HUES48 (cell line): ENCODE measurements at regions not wholly inside any gene's neighbourhood (a gene's known extent, or its start where the extent isn't known, plus 50 kb on each side); places are given as distances from the start of the nearest gene placed in this dataset.

Source experiments
- H3K27ac ChIP-seq: one replicate; pipeline ENCODE4 v1.7.0; 2013; ENCODE audit warnings: low read depth, low read length, inconsistent platforms
- H3K27me3 ChIP-seq: 2 replicates; pipeline ENCODE4 v1.6.1; 2013; ENCODE audit warnings: mild to moderate bottlenecking, low read length; ENCODE audit not compliant: control insufficient read depth, insufficient read depth
- H3K36me3 ChIP-seq: 2 replicates; pipeline ENCODE4 v1.6.1; 2013; ENCODE audit warnings: low read length; ENCODE audit not compliant: control insufficient read depth, insufficient read depth
- H3K4me1 ChIP-seq: 2 replicates; pipeline ENCODE4 v1.6.1; 2013; ENCODE audit warnings: mild to moderate bottlenecking, low read length; ENCODE audit not compliant: control insufficient read depth, insufficient read depth
- H3K4me3 ChIP-seq: 2 replicates; pipeline ENCODE4 v1.5.1; 2013; ENCODE audit warnings: mild to moderate bottlenecking, low read depth, low read length
- H3K9ac ChIP-seq: 2 replicates; pipeline ENCODE4 v1.6.1; 2013; ENCODE audit warnings: mild to moderate bottlenecking, low read depth, low read length, moderate library complexity
- H3K9me3 ChIP-seq: 2 replicates; pipeline ENCODE4 v1.6.1; 2013; ENCODE audit warnings: low read length; ENCODE audit not compliant: control insufficient read depth, insufficient read depth

DNA sequence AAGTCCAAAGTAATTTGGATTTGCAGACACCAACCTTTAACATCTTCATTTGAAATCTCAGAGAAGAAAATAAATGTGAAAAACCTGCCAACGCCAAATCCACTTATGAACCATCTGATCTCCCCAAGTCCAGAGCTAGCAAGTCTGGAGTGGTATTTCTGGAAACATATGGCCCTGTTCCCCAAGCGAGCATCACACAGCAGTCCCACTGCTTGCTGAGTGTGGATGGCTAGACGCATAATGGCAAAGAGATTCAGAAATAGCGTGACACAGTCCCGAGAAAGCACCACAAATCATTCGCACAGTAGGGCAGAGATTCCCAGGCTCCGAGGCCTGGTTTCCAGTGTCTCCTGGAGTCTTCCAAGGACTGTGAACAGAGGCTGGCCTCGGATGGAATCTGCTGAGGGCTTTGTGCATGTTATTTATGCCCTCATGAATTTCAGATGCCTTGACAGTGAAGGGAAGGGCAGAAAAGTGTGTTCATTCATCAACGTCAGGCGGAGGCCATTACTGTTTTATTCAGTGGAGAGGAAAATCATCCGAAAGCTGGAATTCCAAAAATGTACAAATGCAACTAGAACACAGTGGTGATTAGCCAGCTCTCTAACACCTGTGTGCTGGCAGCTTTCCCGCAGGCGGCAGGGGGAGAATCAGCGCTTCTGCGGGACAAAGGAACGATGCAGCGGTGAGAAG, 417.0 kb downstream of the EIPR1 start:
- Histone ChIP-seq H3K36me3 (no peaks in the 10 kb centered on the region), H3K4me1 (no peaks in the 10 kb centered on the region), H3K27ac (no peak overlapping the region), H3K9ac (no peak overlapping the region), H3K27me3 (no peaks in the 10 kb centered on the region), H3K4me3 (no peak overlapping the region), H3K9me3 (no peaks in the 10 kb centered on the region)

DNA sequence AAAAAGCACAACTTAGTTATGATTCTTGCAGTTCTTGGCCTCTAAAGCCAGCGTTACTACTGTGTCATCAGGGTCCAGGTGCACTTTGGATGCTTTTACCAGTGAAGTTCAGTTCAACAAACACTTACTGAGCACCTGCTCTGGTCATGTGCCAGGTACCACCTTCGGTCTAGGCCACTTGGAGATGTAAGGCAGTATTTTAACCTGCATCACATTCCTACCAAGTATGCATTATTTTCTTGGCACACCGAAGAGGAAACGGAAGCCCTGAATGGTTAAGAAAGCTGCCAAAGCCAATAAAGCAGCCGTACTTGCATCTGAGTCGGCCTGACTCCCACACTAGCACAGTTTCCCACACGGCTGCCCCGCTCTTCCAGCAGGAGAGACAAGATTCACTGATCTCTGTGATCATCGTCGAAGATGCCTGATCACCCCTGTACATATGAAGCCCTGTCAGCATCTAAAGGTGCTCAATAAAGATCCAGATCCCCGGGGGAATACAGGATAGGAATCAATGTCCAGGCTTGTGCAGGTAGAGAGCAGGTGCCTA, 427.1 kb downstream of the EIPR1 start:
- H3K4me3 ChIP-seq: no peak overlapping the region
- H3K4me1 ChIP-seq: no peaks in the 10 kb centered on the region
- H3K27ac ChIP-seq: no peak overlapping the region
- no peaks in the 10 kb centered on the region for H3K27me3 ChIP-seq
- H3K9ac ChIP-seq: no peak overlapping the region
- no peaks in the 10 kb centered on the region for H3K9me3 ChIP-seq
- no peaks in the 10 kb centered on the region for H3K36me3 ChIP-seq

DNA sequence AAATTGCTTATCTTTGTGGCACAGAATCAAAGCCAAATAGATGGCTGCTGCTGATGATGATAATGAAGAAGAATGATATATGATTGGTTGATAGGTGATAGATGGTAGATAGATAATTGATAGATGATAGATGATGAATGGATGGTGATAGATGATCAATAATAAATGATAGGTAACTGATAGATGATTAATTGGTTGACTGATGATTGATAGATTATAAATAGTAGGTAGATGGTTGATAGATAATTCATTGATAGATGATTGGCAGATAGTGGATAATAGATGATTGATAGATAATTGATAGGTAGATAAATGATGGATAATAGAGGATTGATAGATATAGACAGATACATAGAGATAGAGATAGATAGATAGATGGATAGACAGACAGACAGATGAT, 430.2 kb downstream of the EIPR1 start:
- no peaks in the 10 kb centered on the region for H3K27me3 ChIP-seq
- no peaks in the 10 kb centered on the region for H3K4me1 ChIP-seq
- H3K9me3 ChIP-seq: no peaks in the 10 kb centered on the region
- no peak overlapping the region for H3K27ac ChIP-seq
- H3K9ac ChIP-seq: no peak overlapping the region
- H3K4me3 ChIP-seq: no peak overlapping the region
- no peaks in the 10 kb centered on the region for H3K36me3 ChIP-seq

DNA sequence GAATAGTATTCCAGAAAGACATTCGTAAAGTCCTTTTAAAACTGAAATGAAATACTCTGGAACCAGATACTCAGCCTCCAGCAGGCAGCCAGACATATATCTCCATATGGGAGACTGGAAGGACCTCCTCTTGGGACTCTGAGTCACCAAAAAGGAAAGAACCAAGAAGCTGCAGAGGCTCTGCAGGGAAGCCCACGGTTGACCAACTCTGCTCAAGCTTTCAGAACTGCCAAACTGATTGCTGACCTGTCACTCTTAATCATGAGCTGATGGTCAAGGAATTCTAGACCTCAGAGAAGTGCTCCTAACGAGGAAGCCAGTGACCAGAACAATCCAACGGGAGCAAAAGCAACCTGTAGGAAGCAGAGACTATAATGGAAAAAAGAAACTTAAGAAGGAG, 434.7 kb downstream of the EIPR1 start:
- H3K4me1 ChIP-seq: no peaks in the 10 kb centered on the region
- H3K9me3 ChIP-seq: no peaks in the 10 kb centered on the region
- H3K36me3 ChIP-seq: no peaks in the 10 kb centered on the region
- no peak overlapping the region for H3K9ac ChIP-seq
- no peaks in the 10 kb centered on the region for H3K27me3 ChIP-seq
- H3K4me3 ChIP-seq: no peak overlapping the region
- no peak overlapping the region for H3K27ac ChIP-seq

DNA sequence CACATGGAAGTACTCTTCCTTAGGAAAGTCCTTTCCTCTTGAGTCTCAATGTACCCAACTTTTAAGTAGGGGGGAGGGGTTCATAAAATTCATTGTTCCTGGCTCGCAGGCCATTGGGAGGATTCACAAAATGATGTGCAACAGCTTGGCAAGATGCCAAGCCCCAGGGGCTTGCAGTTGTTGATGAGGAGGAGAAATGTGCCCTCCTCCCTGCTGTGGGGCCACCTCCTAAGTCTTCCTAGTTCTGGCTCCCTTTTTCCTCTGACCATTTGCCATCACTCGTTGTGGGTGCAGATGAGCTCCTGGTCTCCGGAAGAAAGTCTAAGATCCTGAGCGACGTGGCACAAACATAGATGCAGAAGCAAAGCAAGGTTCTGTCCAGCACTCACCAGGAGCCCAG, 435.4 kb downstream of the EIPR1 start:
- Histone ChIP-seq H3K9me3 (peaks cover 4% of the 10 kb centered on the region; the same call in 1 of the 2 replicates), H3K36me3 (no peaks in the 10 kb centered on the region), H3K9ac (no peak overlapping the region), H3K4me3 (no peak overlapping the region), H3K27me3 (no peaks in the 10 kb centered on the region), H3K27ac (no peak overlapping the region), H3K4me1 (no peaks in the 10 kb centered on the region)

DNA sequence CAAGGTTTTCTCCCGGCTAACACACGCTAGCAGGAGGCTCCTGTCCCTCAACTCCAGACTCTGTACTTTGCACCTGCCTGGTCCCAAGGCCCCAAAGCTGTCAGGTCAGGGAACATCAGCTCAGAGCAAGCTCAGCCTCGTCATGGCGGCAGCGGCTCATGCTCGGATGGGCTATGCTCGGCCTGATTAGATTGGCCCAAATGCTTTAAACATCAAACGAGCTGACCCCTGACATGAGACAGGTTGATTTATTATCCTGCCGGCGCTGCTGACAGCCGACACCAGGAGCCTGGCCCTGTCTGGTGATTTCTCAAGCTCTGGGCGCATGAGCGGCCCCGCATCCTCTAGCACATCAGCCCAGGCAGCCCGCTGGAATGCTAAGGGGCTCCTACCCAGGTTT, 436.4 kb downstream of the EIPR1 start:
- no peak overlapping the region for H3K4me3 ChIP-seq

DNA sequence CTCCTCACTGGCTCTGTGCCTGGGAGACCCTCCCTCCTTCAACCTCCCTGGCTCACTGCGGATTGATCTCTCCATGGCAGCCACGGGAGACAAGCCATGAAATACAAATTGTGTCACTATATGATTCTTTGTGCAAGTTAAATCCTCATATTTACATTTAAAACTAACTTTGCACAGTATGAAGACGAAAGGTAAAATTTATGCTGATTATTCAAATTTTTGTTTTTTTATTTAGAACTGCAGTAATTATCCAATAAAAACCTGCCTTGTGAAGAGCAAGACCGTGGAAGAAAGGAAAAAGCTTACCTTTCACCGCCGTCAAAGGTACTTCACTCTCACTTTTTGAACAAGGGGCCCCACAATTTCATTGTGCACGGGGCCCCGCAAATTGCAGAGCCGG, 436.9 kb downstream of the EIPR1 start:
- Histone ChIP-seq H3K36me3 (no peaks in the 10 kb centered on the region), H3K27me3 (no peaks in the 10 kb centered on the region)

More for the DNA sequence above, 436.4 kb downstream of the EIPR1 start:
- no peak overlapping the region for H3K27ac ChIP-seq
- no peaks in the 10 kb centered on the region for H3K27me3 ChIP-seq
- peaks cover 5% of the 10 kb centered on the region; the same call in 1 of the 2 replicates for H3K9me3 ChIP-seq
- no peaks in the 10 kb centered on the region for H3K4me1 ChIP-seq
- H3K9ac ChIP-seq: no peak overlapping the region
- no peaks in the 10 kb centered on the region for H3K36me3 ChIP-seq

DNA sequence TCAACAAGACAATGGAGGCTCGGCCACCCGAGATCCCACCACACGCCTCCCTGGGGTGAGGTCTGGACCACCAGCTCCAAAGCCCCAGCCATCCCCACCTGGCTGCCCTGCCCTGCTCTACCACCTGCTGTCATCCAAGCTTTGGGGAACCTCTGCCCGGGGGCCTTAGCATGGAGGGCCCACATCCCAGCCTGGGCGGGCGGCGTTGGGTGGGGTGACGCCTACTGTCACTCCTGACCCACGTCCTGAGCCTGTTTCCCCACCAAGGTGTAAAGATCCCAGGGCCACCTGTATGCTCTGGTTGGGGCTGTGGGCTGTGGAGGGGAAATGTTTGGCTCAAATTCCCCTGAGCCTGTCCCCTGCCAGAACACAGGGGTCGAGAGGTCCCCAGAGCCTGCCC, 437.6 kb downstream of the EIPR1 start:
- H3K36me3 ChIP-seq: no peaks in the 10 kb centered on the region
- no peak overlapping the region for H3K4me3 ChIP-seq
- H3K4me1 ChIP-seq: no peaks in the 10 kb centered on the region
- no peaks in the 10 kb centered on the region for H3K27me3 ChIP-seq
- H3K9me3 ChIP-seq: peaks cover 5% of the 10 kb centered on the region; the same call in 1 of the 2 replicates
- no peak overlapping the region for H3K27ac ChIP-seq
- no peak overlapping the region for H3K9ac ChIP-seq

More for the DNA sequence above, 436.9 kb downstream of the EIPR1 start:
- H3K27ac ChIP-seq: no peak overlapping the region
- H3K4me1 ChIP-seq: no peaks in the 10 kb centered on the region
- H3K4me3 ChIP-seq: no peak overlapping the region
- H3K9me3 ChIP-seq: peaks cover 5% of the 10 kb centered on the region; the same call in 1 of the 2 replicates
- no peak overlapping the region for H3K9ac ChIP-seq

DNA sequence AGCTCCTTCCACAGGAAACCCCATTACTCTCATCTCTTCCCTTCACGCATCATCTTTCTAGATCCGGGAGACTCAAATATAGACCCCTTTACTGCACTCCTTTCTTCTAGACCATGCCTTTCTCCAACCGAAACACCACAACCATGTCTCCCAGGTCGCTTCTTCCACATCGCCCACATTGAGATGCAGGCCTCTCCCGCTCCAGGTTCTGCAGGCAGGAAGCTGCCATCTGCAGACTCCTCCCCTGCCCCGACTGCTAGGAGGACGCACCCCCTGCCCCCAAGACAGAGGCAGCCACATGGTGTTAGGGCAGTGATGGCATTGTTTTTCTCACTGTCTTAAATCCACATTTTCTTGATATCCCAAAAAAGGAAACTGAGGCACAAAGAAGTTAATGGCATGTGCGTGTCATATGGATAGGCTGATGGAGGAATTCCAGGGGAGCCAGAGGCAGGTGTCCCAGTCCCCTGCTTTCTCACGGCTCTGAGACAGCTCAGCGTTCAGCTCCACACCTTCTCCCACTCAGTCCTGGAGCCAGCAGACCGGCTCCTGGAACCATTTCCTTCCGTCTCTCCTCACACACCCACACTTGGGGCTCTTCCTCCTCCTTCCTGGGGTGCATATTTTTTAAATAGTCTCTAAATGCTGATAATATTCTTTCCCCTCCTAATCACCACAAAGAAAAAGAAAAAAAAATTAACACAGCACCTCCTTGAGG, 438.4 kb downstream of the EIPR1 start:
- H3K4me3 ChIP-seq: no peak overlapping the region
- H3K9me3 ChIP-seq: peaks cover 5% of the 10 kb centered on the region; the same call in 1 of the 2 replicates
- no peak overlapping the region for H3K9ac ChIP-seq
- no peaks in the 10 kb centered on the region for H3K27me3 ChIP-seq
- H3K36me3 ChIP-seq: no peaks in the 10 kb centered on the region
- H3K27ac ChIP-seq: no peak overlapping the region
- no peaks in the 10 kb centered on the region for H3K4me1 ChIP-seq

DNA sequence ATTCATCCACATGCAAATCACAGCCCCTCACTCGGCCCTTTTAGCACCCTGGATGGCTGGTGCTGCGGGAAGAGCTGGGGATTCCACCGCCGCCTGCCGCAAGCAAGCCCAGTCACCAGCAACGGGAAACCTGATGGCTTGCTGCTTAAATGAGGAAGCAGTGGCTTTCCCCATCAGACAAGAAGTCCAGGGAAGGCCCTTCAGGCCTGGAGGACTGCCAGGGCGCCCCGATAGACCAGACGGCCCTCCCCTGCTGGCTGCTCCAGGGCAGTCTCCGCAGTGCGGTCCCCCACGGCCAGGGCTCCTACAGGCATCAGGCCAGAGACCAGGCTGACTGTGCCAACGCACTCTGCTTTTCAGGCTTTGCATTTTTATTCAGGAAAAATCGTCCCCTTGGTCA, 439.1 kb downstream of the EIPR1 start:
- no peak overlapping the region for H3K27ac ChIP-seq
- peaks cover 5% of the 10 kb centered on the region; the same call in 1 of the 2 replicates for H3K9me3 ChIP-seq
- H3K4me3 ChIP-seq: no peak overlapping the region
- H3K4me1 ChIP-seq: no peaks in the 10 kb centered on the region
- no peaks in the 10 kb centered on the region for H3K27me3 ChIP-seq
- no peaks in the 10 kb centered on the region for H3K36me3 ChIP-seq
- no peak overlapping the region for H3K9ac ChIP-seq
